Fibroblast of the aortic adventitia (primary cell): ENCODE measurements at regions not wholly inside any gene's neighbourhood (a gene's known extent, or its start where the extent isn't known, plus 50 kb on each side); places are given as distances from the start of the nearest gene placed in this dataset.
A peak's percentile ranks its signal among the peaks of the same experiment; 100 is the strongest.
"Not testable (repeated sequence)": the region's sequence is repeated elsewhere in the genome, so short reads cannot be mapped to it uniquely, and the experiment has no call there.

Experiments
- DNase-seq: peaks from one replicate; pipeline ENCODE4 v3.0.0-alpha.2; 2010; ENCODE audit warnings: low read depth
- H3K4me3 ChIP-seq: 2 replicates; pipeline ENCODE4 v1.5.1; 2011; ENCODE audit warnings: low read depth, mild to moderate bottlenecking, control low read depth, low read length, moderate library complexity
- TF ChIP-seq, protein P1 (sequence below): IDR thresholded peaks from 2 replicates; pipeline ENCODE4 v1.5.1; 2011; ENCODE audit warnings: mild to moderate bottlenecking, low read length, control low read depth, inconsistent platforms; ENCODE audit not compliant: insufficient read depth

DNA sequence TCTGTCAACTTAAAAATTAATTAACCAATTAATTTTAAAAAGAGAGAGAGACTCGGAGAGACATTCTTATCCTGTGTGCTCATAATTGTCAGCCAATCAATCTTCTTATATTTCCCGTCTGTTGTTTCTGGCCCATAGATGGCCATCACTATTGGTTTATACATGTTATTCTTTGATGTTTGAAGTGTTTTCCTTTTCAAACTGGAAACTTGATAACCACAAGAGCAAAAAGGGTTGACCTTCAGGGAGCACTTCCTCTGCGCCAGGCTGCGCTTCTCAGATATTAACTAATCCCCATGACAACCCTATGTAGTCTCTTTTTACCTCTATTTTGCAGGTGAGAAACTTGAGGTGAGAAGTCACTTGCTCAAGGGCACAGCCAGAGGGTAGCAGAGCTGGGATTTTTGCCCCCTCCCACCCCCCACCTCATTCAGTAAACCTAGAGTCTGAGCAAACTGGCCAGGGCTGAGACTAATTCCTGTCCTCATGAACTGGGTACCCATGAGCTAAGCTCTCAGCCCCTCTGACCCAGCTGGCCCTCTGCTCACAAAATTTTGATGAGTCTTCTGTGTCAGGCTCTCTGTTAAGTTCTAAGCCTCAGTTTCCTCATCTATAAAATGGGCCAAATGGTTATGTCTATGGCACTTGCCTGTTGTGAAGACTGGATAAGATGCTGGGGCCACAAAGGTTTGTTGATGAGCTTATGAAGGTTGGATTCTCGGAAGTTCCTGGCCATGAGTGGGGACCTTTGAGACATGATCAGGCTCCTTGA lies 86.0 kb upstream of the SH3PXD2B start:
- TF ChIP-seq, protein P1, sequence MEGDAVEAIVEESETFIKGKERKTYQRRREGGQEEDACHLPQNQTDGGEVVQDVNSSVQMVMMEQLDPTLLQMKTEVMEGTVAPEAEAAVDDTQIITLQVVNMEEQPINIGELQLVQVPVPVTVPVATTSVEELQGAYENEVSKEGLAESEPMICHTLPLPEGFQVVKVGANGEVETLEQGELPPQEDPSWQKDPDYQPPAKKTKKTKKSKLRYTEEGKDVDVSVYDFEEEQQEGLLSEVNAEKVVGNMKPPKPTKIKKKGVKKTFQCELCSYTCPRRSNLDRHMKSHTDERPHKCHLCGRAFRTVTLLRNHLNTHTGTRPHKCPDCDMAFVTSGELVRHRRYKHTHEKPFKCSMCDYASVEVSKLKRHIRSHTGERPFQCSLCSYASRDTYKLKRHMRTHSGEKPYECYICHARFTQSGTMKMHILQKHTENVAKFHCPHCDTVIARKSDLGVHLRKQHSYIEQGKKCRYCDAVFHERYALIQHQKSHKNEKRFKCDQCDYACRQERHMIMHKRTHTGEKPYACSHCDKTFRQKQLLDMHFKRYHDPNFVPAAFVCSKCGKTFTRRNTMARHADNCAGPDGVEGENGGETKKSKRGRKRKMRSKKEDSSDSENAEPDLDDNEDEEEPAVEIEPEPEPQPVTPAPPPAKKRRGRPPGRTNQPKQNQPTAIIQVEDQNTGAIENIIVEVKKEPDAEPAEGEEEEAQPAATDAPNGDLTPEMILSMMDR, result no peak
- no peak for DNase-seq

DNA sequence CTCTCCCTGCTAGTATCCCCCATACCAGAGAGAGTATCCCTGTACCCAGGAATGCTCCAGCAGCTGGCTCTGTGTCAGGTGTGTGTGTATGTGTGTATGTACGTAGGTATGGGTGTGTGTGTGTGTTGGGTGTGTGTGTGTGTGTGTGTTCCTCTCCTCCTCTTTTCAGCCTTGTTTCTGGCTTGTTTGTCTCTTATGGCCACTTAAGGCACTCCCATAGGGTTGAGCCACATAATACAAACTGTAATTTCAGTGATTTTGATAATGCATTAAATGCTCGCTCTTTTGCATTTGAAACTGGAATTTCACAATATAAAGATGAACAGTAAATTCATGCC lies 80.8 kb upstream of the SH3PXD2B start:
- TF ChIP-seq, protein P1, result no peak
- H3K4me3 ChIP-seq, result no peak overlapping the region
- no peak for DNase-seq

More for the DNA sequence above, 86.0 kb upstream of the SH3PXD2B start:
- H3K4me3 ChIP-seq, result no peak overlapping the region

DNA sequence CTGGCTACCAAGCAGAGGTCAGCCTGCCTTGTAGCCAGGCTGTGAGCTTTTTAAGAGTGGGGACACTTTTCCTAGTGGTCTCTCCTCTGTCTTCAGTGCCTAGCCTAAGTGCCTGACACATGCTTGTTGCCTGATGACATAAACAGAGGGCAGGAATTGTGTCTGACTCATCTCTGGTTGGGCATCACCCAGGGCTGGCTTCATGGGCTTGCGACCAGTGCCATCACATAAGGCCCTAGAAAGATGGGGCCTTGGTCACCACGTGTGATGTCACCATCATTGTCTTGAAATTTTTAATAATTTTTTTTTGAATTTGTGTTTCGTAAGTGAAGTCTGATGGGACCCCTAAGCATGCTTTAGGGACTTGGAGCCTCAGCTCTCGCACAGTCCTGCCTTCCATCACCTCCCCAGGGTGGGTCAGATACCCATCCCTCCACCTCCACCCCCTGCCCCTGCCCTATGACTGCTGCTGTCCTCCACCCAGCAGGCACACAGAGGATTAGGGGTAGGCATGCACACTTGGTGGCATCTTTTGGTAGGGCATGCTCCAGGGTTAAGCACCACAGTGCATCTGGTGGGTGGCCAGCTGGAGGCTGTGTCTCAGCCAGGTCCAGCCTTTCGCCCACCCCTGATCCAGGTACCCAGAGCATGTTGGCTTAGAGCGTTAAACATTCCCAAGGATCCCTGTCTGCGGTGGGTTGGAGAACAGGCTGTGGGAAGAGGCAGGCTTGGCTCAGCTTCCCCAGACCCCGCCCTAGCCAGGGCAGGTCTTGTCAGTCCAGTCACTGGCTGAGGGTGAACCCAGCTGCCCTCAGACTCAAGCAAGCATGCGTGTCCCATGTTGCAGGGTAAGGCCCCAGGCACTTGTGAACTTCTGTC lies 80.1 kb upstream of the SH3PXD2B start:
- H3K4me3 ChIP-seq, result no peak overlapping the region
- TF ChIP-seq, protein P1, result no peak
- DNase-seq, result no peak

DNA sequence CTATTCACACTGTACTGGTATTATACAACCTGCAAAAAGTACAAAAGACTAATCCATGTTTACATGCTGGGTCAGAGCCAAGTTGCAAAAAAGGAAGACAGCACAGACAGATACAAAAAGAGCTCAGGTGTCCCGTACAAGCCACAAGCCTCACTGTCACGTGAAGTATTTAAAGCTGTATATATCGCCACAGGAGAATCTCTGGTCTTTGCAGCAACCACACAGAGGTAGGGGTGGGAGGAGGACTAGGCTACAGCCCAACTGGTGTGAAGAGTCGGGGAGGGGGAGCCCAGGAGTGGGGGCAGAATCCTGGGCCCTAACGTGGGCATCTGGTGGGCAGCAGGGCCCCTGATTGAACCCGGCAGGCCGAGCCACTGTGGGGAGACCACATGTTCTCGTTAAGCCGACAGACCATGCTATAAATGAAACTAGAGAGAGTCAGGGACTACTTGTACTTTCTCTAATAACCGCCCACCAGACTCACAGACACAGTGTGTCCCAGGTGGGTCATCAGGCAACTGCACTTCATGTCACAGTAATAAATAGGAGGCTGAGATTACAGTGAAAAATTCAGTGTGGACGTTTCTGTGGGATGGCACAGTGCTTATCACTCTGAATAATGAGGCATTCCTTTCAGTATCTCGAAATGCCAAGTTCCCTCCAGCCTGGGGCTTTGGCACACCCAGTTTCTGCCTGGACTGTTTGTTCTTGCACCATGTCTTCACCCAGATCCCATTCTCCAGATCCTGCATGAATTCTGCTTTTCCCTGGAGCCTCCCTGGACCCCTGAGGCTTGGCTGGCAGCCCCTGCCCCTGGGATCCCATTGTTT lies 79.3 kb upstream of the SH3PXD2B start:
- TF ChIP-seq, protein P1, result no peak
- DNase-seq, result peak; percentile 35
- no peak overlapping the region for H3K4me3 ChIP-seq

DNA sequence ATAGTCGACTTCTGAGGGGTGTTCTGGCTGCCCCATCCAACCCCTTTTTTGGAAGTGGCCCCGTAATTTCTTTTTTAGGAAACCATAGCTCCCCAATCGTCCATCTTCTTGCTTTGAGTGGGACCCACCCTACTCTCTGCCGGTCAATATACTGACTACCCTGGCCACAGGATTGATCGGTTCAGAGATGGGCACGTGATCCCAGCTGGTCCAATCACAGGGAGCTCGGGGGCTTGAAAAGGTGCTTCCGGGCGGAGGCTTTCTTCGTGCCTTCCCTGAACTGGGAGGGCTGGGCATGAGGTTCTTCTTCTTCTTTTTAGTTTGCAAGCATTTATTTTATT lies 78.7 kb upstream of the SH3PXD2B start:
- H3K4me3 ChIP-seq, result no peak overlapping the region
- DNase-seq, result no peak
- TF ChIP-seq, protein P1, result no peak

DNA sequence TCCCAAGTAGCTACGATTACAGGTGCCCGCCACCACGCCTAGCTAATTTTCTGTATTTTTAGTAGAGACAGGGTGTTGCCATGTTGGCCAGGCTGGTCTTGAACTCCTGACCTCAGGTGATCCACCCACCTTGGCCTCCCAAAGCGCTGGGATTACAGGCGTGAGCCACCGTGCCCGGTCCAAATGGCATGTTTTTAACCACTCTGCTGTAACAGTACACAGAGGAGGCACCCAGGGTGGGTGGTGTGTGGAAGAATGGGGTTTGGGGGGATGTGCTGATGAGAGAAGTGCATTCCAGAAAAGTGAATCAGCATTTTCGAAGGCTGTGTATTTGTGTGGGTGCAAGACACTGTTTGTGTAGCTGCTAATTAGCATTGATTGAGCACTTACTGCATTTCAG lies 78.1 kb upstream of the SH3PXD2B start:
- not testable (repeated sequence) for DNase-seq

DNA sequence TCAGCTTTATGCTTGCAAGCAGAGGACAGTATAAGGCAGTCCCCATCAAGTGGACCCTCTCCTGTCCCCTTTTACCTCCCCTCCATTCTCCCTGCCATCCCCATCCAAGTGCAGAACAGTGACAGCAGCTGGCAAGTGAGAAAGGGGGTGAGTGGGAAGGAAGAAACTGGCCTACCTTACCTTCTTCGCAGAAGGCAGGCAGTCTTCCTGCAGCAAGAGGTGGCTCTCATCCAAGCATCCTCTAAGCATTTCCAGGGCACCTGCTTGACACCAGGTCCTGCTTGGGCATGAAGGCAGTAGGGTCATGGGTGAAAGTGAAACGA lies 77.3 kb upstream of the SH3PXD2B start:
- TF ChIP-seq, protein P1, result no peak
- DNase-seq, result no peak
- no peak overlapping the region for H3K4me3 ChIP-seq

More for the DNA sequence above, 78.1 kb upstream of the SH3PXD2B start:
- not testable (repeated sequence) for H3K4me3 ChIP-seq
